ENCODE measurements at regions not wholly inside any gene's neighbourhood (a gene's known extent, or its start where the extent isn't known, plus 50 kb on each side); places are given as distances from the start of the nearest gene placed in this dataset.

GRCh38 chr2:220687231-220687843, 884.8 kb downstream of the EPHA4 start:
- peak; percentile 1 for DNase-seq (ENCODE audit: low read depth)
- no peak overlapping the region for H3K4me3 ChIP-seq (ENCODE audit: low read depth, low read length)
- TF ChIP-seq CTCF (IDR thresholded peaks at IDR 0.05; ENCODE audit: control insufficient read depth, extremely low read depth, insufficient read depth), result peak; percentile 74

GRCh38 chr2:220695397-220696279, 876.5 kb downstream of the EPHA4 start:
- no peak overlapping the region for H3K4me3 ChIP-seq (ENCODE audit: low read depth, low read length)
- no peak for TF ChIP-seq CTCF (IDR thresholded peaks at IDR 0.05; ENCODE audit: control insufficient read depth, extremely low read depth, insufficient read depth)
- DNase-seq (ENCODE audit: low read depth), result no peak

GRCh38 chr2:220696280-220696669, 875.8 kb downstream of the EPHA4 start:
- no peak for TF ChIP-seq CTCF (IDR thresholded peaks at IDR 0.05; ENCODE audit: control insufficient read depth, extremely low read depth, insufficient read depth)
- no peak overlapping the region for H3K4me3 ChIP-seq (ENCODE audit: low read depth, low read length)
- no peak for DNase-seq (ENCODE audit: low read depth)

GRCh38 chr2:220697011-220697410, 875.1 kb downstream of the EPHA4 start:
- H3K4me3 ChIP-seq (ENCODE audit: low read depth, low read length), result no peak overlapping the region
- no peak for DNase-seq (ENCODE audit: low read depth)
- TF ChIP-seq CTCF (IDR thresholded peaks at IDR 0.05; ENCODE audit: control insufficient read depth, extremely low read depth, insufficient read depth), result no peak

- TF ChIP-seq CTCF (IDR thresholded peaks at IDR 0.05; ENCODE audit: control insufficient read depth, extremely low read depth, insufficient read depth), result no peak
- DNase-seq (ENCODE audit: low read depth), result no peak
- H3K4me3 ChIP-seq (ENCODE audit: low read depth, low read length), result no peak overlapping the region
Observed at GRCh38 chr2:220701115-220701514, 871.0 kb downstream of the EPHA4 start.

- TF ChIP-seq CTCF (IDR thresholded peaks at IDR 0.05; ENCODE audit: control insufficient read depth, extremely low read depth, insufficient read depth), result no peak
- H3K4me3 ChIP-seq (ENCODE audit: low read depth, low read length), result no peak overlapping the region
- no peak for DNase-seq (ENCODE audit: low read depth)
Observed at GRCh38 chr2:220703279-220703678, 868.8 kb downstream of the EPHA4 start.

Data from LNCaP clone FGC (cell line).